Cardiac fibroblast (primary cell): ENCODE measurements at regions not wholly inside any gene's neighbourhood (a gene's known extent, or its start where the extent isn't known, plus 50 kb on each side); places are given as distances from the start of the nearest gene placed in this dataset.

ENCODE experiments used
- DNase-seq, 2 donors: peaks; one replicate each; pipeline versions ENCODE4 v3.0.0 to v3.0.0-alpha.2; 2010; ENCODE audit warnings: low read depth in 2 of 2
- H3K4me3 ChIP-seq, 2 donors: replicated peaks in 1 of 2; 1 replicate in 1 of 2; 2 replicates in 1 of 2; pipeline ENCODE4 v1.5.1; 2011; ENCODE audit warnings: low read depth in 2 of 2, low read length in 2 of 2, mild to moderate bottlenecking in 2 of 2, moderate library complexity in 1 of 2
- CTCF ChIP-seq: IDR thresholded peaks from one replicate; pipeline ENCODE4 v1.5.1; 2011; ENCODE audit warnings: low read depth, mild to moderate bottlenecking, low read length, inconsistent platforms

- peak; percentile 79 to 81 for DNase-seq
- TF ChIP-seq CTCF, result peak; percentile 44
- no peak overlapping the region for H3K4me3 ChIP-seq
Observed at GRCh38 chr14:66359500-66359899, 126.7 kb upstream of the CCDC196 start.

- TF ChIP-seq CTCF, result no peak
- no peak for DNase-seq
- no peak overlapping the region for H3K4me3 ChIP-seq
Observed at GRCh38 chr14:66360366-66360926, 125.7 kb upstream of the CCDC196 start.

- no peak for TF ChIP-seq CTCF
- DNase-seq, result no peak
- H3K4me3 ChIP-seq, result no peak overlapping the region
Observed at GRCh38 chr14:66361013-66361412, 125.2 kb upstream of the CCDC196 start.

GRCh38 chr14:66365388-66365787 lies 120.8 kb upstream of the CCDC196 start:
- DNase-seq, result no peak
- no peak overlapping the region for H3K4me3 ChIP-seq
- TF ChIP-seq CTCF, result no peak

GRCh38 chr14:66369157-66369697 lies 116.9 kb upstream of the CCDC196 start:
- H3K4me3 ChIP-seq, result no peak overlapping the region
- TF ChIP-seq CTCF, result no peak
- no peak for DNase-seq

GRCh38 chr14:66371776-66372175 lies 114.4 kb upstream of the CCDC196 start:
- TF ChIP-seq CTCF, result no peak
- H3K4me3 ChIP-seq, result no peak overlapping the region
- DNase-seq, result no peak
